OCI-M1 (cell line): ENCODE measurements at regions not wholly inside any gene's neighbourhood (a gene's known extent, or its start where the extent isn't known, plus 50 kb on each side); places are given as distances from the start of the nearest gene placed in this dataset.
A peak's percentile ranks its signal among the peaks of the same experiment; 100 is the strongest.
"Not testable (repeated sequence)": the region's sequence is repeated elsewhere in the genome, so short reads cannot be mapped to it uniquely, and the experiment has no call there.

Source experiments
- DNase-seq: peaks from one replicate; lab custom pipeline; 2025; lab: John Stamatoyannopoulos, UW

DNA sequence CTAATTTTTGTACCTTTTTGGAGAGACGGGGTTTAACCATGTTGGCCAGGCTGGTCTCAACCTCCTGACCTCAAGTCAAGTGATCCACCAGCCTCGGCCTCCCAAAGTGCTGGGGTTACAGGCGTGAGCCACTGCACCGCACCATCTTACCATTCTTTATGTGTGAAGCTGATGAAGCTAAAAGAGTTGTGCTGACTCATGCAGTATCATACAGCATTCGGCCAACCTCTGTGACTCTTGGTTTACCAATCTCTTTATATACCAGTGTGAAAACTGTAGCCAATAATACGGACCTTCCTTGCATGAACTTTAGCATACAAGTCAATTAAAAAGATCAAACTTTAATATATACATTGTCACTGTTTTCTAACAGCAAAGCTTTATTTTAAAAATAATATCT is 878.2 kb upstream of the MBL2 start:
- no peak for DNase-seq

DNA sequence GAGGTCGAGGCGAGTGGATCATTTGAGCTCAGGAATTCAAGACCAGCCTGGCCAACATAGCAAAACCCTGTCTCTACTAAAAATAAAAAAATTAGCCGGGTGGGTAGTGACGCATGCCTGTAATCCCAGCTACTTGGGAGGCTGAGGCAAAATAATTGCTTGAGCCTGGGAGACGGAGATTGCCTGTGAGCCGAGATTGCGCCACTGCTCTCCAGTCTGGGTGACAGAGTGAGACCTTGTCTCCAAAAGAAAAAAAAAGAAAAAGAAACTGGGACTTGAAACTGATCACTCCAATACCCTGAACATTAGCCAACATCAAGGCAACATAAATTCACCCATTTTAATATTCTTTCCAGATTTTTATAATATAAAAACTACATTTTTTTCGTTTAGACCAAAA is 874.6 kb upstream of the MBL2 start:
- not testable (repeated sequence) for DNase-seq

DNA sequence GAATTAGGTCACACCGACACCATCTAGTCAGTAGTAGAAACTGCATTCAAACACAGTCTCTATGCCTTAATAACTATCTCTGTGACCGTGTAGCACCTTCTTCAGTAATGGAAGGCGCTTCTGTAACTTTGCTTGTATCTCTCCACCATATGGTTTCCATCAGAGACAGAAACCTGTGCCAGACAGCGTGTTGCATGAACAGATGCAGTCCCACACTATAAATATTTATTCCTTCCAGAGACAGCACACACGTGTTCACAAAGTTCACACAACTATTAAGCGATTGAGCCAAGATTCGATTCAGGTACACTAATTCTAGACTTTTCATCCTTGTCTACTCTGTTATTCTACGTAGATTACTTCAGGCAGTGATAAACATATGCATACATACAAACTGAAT is 873.9 kb upstream of the MBL2 start:
- no peak for DNase-seq

DNA sequence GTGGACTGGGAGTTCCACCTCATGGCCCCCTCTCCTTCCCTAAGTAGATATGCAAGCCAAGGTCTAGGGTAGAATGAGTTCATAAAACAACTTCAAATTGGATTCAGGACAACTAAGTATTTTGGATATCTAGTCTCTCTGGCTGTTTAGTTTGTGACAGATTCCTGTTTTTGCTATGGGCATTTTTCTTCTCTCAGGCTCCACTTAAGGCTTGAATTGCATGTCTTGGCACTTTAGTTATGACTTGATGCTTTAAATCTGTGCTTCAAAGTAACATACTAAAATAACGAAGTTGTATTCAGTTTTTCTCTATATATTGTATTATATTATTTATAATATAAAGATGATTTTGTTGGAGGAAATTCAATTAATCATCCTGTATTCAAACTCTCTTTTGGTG is 873.4 kb upstream of the MBL2 start:
- DNase-seq, result no peak

DNA sequence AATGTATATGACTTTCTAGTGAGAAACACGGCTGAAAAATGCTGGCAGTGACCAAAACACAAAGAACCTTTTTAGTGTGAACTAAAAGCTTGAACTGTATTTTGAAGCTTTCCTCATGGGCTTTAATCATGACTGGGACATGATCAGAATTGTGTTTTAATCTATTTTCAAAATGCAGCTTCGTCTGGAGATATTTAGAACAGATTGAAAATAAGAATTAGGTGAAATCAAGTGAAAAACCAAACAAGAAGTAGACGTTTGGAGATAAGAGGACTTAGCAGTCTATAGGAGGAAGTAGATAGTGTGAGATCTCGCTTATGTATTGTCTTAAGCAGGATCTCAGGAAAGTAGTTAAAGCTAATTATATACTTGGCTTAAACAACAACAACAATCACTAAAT is 865.4 kb upstream of the MBL2 start:
- DNase-seq, result no peak

DNA sequence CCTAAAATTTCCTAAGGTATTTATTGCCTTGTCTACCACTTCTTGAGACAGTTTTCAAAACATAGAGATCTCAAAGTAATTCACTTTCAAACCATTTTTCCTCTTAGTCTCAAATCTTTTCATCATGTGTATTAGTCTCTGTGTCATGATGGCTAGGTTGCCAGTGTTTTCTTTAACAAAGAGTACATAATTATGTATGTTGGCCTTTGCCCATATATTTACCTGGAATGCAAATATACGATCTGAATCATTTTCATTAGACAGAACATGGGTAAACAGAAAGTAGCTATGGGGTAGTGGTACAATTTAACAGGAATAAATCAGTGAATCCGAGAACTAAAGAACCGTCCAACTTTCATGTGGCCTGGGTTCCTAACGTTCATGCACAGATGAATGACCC is 852.1 kb upstream of the MBL2 start:
- DNase-seq, result no peak

DNA sequence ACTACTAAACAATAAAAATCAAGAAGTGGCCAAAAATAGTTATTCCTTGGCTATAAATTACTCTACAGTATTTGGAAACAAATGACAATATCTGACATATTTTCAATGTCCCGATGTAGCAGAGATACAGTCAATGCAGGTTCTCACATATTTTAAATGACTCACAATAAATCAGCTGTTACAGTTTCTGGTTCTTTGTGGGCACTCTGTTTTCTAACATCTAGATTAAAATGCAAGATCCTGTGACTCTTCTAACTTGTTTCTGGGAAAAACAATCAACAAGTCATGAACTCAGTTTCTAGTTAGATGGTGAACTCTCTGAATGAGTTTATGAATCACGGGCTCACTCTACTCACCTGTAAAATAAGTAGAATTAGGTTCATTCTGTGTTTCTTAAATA is 849.6 kb upstream of the MBL2 start:
- DNase-seq, result no peak

DNA sequence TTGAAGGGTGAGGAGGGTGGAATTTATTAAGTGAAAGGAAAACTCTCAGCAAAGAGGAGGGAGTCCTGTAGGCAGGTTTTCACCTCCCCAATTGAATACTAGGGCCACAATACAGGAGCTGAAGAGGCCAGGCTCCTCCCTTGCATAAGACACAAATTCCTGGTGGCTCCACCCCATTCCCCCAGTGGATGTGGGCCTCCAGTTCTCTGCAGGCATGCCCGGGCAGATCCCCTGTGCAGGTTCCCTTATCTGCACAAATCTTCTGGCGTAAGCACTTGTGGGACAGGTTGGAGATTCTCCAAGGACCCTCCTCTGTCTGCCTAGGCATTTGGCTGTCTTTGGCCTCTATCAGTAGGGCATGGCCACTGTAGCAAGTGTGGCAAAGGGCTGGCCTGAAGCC is 847.1 kb upstream of the MBL2 start:
- DNase-seq, result no peak

DNA sequence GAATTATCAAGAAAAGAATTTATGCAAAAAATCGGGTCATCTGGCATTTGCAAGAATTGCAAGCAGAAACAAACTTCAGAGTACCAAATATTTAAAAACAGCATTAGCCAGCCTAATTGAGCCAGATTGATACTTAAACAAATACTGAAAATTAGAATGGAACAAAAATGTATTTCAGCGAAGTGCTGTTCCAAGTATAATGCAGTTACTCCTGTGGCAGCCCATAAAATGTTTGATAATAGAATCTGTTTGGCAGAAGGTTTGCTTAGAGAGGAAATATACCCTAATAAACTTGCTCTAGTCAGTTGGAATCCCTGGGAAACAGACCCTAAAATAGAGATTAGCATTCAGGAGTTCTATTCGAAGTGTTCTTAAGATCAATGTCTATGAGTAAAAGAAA is 835.1 kb upstream of the MBL2 start:
- no peak for DNase-seq

DNA sequence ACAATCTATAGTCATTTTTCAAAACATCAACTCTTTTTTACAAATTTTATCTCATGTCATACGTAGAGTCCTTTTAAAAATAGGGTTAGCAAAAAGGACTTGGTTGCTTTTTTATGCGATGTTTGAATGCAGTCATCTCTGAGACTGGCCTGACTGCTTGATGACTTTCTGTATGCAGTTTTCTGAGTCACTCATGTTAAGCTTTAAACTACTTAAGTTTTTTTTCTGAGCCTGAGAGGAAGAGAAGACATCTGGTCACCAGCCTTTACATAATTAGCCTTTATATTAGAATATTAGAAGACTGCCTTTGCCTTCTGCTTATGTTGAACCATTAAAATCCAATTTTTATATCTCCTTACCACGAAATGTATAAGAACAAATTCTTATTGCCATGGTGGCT is 834.4 kb upstream of the MBL2 start:
- no peak for DNase-seq

DNA sequence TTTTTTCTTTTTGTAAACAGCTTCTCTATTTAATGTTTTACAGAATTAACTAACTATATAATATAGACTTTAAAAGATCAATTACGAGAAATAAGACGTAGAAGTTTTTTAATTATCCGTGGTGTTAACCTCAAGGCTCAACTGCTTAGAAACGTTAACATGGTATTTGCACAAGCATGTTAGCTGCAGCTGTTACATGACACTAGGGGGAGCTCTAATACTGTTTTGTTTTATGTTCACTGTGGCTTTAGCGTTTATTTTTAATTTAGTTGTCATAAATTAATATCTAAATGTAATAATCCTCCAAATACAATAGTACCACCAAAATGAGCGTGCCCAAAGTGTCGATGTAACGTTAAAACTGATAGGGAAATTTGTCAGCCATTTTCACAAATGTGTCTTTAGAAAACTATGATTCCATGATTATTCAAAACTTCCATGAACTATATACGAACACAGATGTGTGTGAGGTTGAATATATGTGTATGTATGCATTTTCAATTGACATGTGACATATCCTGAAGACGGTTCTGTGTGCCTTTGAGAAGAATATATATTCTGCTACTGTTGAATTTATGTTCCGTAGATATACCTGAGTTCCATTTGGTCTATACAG is 828.8 kb upstream of the MBL2 start:
- DNase-seq, result peak; percentile 74

DNA sequence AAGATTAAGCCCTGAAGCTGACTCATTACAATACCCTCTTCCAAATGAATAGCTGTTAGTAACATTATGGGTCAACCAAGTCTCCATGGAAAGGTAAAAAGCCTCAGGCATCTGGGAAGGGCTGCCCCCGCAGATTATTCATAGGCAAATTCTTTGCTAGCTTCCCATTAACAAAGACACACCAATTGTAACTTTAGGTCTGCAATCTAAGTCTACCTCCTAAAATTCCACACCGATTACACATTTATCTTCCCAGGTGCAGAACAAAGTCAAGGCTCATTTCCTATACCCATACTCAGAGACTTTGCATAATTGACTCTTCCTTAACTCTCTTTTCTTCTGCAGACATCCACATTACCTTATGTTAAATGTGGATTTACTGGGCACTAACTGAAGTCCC is 826.3 kb upstream of the MBL2 start:
- no peak for DNase-seq

DNA sequence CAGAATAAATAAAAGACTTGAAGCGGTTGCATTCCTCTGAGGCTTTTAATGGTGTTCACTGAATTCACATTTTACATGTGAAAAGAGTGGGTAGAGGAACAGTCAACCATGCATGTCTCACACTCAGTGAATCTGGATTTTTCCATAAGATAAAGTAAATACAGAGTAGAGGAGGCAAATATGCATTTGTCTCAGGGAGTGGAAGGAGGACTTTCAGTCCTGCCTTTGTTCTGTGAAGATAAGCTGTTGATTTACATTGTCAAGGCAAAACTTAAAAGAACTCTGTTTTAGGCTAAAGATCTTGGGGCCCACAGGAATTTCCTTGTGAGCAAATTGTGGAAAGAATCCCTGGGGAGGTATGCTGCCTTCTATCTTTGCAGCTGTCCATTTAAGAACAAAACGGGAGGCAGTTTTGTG is 825.3 kb upstream of the MBL2 start:
- DNase-seq, result no peak

DNA sequence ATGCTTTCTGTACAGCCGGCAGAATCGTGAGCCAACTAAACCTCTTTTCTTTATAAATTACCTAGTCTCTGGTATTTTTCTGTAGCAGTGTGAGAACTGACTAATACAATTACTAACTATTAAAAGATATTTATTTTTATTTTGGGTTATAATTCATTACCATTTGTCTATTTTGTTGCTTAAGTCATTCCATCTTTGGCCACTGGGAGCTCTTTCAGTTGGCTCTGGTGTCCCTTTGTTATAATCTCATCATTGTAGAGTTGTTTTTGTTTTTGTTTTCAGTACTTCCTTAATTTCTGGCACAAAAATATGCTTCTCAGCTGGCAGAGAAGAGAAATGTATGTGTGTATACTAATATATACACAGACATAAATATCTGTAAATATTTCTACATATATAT is 807.9 kb upstream of the MBL2 start:
- DNase-seq, result no peak

DNA sequence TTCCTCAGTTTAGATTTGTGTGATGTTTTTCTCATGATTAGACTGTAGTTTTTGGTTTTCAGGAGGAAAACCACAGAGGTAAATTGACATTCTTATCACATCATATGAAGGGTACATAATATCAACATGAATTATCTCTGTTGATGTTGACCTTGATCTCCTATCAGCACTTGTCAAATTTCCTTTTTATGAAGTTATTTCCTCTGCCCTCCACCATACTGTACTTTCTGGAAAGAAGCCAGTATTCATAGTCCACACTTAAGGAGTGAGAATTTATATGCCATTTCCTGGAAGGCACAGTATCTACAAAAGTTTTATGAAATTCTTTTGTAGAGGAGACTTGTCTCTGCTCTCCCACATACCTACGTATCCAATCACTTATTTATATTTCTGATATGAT is 807.2 kb upstream of the MBL2 start:
- no peak for DNase-seq

DNA sequence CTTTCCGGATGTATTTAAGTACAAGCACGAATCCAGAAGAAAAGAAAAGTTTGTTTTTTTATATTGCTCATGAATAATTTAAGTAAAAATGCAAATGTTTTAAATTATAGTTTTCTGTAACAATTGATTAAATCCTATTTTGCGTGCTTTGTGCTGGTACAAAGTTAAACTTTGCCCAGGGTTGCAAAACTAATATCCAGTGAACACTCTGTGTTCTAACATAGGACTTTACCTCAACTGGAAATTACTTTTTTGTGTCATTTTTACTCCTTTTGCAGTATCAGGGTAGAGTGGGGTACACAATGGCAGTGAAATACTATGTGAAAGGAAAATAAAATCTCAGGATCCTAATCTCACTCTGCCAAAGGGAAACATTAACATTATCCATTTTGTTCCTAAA is 801.4 kb upstream of the MBL2 start:
- no peak for DNase-seq

DNA sequence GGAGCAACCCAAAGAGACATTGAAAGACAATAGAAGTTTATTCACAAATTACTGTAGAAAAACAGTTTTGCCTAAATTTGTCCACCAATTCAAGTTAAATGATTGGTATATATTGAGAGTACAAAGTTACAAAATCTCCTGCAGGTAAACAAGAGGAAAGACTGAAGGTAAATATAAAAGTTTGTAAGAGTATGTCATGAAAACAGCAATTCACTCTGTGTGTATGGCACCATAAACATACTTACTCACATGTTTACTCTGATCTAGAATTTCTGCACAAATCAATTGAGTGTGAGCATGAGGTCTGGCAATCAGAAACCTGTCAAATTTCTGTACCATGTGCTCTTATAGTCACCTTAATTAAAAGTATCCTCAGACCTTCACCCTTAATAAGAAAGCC is 800.9 kb upstream of the MBL2 start:
- no peak for DNase-seq

DNA sequence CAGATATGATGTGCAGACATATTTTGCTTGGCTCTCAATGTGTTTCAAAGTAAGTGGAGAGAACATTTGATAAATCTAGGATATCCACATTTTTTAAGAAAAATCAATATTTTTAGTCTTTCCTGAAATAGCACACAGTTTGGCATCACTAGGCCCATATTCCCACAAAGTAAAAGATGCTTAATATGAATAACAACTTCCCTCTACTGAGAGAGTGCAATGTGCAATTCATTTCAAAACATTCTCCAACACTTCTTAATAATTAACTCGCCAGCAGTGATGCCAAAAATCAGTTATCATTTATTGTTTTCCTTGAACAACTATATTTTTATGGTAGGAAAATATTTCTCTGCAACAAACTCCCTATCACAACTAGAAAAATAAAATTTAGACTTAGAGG is 800.2 kb upstream of the MBL2 start:
- no peak for DNase-seq

DNA sequence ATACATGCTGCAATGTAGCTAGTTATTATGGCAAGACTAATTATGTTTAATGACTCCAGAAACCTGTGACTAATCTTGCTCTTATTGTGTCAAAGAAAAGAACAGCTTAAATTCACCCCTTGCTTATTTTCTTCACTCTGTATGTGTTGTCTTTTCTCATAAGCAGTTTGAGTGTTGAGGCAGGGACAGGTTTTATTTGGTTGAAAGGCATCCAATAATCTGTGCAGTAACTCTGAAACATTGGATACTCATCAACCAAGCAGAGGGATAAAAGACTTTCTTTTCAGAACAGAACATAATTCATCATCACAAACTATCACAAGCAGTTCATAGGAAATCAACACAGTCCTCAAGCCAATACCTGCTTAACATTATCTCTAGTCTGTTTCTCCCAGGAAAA is 797.6 kb upstream of the MBL2 start:
- no peak for DNase-seq

DNA sequence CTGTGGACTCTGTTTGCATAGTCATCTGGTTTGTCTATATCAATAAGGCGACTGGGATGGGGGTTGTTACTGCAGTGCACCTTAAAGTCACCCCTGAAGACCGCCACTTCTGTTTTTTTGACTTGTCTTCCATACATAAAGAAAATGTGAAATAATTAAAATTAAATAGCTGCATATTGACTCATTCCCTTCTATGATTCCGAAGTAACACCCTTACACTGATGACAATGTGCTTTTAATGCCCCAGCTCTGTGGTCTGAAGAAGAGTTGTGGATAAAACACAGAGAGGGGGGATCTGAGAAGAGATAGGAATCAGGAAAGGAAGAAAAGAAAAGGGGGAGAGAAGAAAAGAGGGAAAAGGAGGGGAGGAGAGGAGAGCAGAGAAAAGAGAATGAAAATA is 796.9 kb upstream of the MBL2 start:
- no peak for DNase-seq

DNA sequence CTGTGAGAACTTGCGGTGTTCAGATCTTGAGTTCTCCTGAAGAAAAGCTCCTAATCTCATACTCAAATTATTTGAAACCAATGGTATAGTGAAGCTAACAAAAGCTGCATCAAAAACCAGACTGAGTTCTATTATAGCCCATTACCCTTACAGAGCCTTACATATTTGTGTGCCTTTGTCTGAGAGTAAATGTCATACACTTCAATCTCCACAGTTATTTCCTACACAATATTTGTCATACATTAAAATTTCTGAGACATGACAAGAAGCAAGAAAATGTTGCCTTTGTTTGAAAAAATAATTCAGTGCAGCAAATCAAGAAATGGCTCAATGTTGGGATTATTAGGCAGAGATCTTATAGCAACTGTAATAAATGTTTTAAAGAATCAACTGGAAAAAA is 776.1 kb upstream of the MBL2 start:
- DNase-seq, result no peak

DNA sequence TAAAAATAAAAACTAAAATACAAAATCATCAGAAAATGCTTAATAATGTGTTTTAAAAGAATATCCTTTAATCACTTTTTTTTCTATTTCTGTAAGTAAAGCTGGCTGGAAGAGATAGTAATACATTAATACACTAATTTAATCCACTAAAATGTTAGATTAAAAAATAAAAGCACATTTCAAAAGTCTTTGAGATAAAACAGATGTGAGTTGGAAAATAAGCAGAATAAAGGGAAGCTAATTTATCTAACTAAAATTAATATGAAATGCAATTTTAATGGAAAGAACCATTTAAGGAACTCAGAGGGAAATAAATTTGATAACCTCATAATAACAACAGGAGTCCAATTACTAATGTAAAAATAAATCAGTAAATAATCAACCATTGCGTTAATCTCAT is 774.8 kb upstream of the MBL2 start:
- no peak for DNase-seq

DNA sequence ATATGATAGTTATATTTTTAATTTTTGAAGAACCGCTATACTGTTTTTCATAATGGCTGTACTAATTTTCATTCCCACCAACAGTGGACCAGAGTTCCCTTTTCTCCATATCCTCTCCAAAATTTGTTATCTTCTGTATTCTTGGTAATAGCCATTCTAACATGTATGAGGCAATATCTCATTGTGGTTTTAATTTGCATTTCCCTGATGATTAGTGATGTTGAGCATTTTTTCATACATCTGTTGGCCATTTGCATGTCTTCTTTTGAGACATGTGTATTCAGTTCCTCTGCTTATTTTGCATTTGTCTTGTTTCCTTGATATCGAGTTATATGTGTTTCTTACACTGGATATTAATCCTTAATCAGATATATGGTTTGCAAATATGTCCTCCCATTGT is 770.8 kb upstream of the MBL2 start:
- DNase-seq, result peak; percentile 27

DNA sequence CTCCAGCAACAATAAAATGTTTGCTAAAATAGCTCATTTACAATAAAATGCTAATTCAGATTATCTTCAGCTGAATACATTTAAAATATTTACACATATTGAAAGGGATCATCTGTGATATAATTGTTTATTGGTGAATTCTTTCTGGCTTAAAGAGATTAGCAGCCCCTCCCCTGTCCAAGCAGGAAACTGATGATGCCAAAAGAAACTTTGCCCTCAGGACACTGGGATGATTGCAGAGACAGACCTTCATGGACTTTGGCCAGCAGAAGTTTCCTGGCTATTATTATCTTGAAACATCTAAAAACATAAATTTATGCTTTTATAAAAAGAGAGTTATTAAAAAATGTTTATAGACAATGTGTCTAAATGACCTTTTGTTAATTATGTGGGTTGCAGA is 764.9 kb upstream of the MBL2 start:
- no peak for DNase-seq

DNA sequence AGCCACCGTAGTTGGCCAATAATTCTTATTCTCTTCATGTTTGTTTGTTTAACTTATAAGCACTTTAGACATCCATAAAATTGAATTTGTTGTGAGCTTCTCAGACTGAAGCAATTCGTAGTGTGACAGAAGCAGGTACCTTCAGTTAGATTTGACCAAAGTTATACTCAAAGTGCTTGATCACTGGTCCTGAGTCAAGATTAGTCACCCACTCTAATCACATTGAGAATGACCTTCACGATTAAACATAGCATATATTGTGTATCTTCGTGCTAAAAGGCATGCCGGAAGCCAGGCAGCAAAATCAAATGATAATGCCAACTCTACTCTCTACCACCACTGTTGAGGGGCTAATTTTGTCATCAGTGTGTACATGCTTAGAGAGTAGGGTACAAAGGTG is 763.7 kb upstream of the MBL2 start:
- no peak for DNase-seq
